NCI-H1417 treated with DMSO at 0.1 percent for 48 hours (cell line): ENCODE measurements at regions not wholly inside any gene's neighbourhood (a gene's known extent, or its start where the extent isn't known, plus 50 kb on each side); places are given as distances from the start of the nearest gene placed in this dataset.

Experiments
- DNase-seq: peaks from one replicate; lab custom pipeline; 2025; lab: John Stamatoyannopoulos, UW

- no peak for DNase-seq
Observed at GRCh38 chr6:126419901-126420300, 80.0 kb downstream of the CENPW start.

GRCh38 chr6:126422912-126423311 lies 83.0 kb downstream of the CENPW start:
- DNase-seq, result no peak

- DNase-seq, result no peak
Observed at GRCh38 chr6:126427713-126428112, 87.8 kb downstream of the CENPW start.

DNA sequence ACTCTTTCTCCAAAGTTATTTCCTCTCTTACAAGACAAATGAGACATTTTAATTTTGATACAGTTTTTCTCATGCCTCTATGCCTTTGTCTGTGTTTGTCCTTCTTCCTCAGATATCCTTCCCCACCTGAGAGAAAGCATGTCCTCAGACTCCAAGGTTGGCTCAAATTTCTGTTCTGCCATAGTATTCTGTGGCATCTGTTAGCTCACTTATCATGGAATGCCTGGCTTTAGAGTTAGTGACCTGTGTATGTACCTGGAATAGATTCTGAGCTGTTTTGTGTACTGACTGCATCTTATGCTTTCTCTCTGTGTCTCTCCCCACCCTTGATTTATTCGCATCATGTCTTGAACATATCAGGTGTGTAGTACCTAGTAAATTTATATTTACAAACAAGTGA lies 90.0 kb downstream of the CENPW start:
- DNase-seq, result no peak

DNA sequence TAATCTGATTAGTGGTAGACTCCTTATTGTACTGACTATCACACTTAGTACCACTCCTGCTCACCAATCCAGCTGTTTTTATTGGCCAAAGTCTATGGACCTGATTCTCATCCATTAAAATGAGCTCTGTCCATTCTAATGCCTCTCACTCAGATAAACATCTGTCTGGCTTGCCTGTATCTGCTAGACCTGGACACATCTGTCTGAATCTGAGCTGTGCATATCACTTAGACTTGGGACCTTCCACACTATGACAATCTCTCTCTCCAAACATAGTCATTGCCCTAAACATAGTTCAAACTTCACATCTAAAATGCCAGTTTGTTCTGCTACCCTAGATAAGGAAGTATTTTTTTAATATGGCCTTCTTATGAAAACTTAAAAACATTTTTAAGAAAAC lies 92.6 kb downstream of the CENPW start:
- DNase-seq, result no peak

- DNase-seq, result no peak
Observed at GRCh38 chr6:126433927-126434326, 94.0 kb downstream of the CENPW start.

DNA sequence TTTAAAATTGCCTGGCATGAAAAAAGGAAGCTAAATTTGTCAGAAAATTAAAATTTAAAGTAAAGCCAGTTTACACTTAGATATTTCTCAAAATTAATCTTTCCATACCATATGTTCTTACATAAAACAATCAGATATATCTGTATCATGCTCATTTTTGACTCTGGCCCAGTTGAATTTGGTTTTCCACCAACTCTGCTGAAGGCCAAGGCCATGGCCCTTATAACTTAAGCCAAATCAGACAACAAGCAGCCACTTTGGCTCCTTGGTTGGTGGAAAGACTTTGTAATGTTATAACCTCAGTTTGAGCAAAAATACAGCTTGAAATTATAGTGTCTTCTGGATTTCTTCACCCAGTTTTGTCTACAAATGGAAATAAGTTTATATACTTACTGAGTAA lies 97.3 kb downstream of the CENPW start:
- DNase-seq, result no peak

DNA sequence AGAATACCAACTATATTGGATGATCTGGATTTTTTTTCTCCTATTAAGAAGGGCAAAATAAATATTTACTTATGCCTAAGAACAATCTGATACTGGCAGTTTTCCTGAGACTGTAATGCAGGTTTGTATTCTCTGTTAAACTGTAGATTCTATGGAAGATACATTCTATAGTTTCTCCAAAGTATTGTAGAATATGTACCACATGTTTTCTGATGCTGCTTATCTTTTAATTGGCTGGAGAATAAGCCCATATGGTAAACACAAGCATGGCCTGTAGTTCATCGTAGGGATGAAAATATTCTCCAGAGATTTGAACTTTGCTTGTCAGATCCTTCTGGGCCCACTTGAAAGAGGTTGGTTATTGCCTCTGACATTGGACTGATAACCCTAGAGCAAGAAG lies 99.1 kb downstream of the CENPW start:
- no peak for DNase-seq

GRCh38 chr6:126440923-126441322 lies 101.0 kb downstream of the CENPW start:
- DNase-seq, result no peak

GRCh38 chr6:126444659-126445273 lies 104.9 kb downstream of the CENPW start:
- no peak for DNase-seq

DNA sequence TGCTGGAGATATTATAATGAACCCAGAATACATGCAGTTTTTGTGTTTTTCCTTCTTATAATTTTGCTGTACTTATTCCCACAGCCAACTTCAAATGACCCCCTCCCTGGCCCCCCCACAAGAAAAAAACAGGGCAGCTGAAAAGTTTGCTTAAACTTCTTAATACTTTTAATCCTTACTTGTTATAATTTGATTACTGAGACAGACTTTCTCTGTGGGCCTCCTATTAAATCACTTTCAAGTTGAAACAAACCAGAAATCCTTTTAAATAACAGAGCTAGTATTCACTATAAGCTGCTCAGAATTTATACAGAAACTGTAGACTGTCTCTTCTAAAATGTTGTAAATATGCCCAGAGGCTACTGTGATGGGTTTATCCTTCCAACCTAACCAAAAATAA lies 106.3 kb downstream of the CENPW start:
- DNase-seq, result no peak

DNA sequence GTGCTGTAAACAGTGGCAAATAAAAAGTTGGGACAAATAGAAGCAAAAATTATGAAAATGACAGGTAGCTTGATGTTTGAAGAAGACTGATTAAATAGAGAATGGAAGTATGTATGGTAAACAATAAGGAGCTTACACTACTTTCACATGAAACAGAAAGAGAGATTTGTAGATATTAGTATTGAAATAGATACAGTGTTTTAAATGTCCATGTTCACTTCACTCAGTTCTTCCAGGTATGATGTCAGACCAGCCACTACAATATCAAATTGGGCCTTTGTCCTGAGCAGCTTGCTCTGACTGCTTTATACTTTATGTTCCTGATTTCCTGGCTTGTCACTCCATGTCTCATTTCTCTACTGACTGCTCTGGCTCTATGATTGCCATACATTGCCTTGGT lies 107.5 kb downstream of the CENPW start:
- DNase-seq, result no peak

DNA sequence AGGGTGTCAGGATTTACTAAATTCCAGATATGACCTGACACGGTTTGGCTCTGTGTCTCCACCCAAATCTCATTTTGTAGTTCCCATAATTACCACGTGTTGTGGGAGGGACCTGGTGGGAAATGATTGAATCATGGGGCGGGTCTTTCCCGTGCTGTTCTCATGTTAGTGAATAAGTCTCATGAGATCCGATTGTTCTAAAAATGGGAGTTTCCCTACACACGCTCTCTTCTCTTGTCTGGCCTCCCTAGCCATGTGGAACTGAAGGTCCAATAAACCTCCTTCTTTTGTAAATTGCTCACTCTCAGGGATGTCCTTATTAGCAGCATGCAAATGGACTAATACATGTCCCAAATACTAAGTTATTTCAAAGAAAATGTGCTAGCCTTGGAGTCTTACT lies 121.1 kb downstream of the CENPW start:
- DNase-seq, result no peak

DNA sequence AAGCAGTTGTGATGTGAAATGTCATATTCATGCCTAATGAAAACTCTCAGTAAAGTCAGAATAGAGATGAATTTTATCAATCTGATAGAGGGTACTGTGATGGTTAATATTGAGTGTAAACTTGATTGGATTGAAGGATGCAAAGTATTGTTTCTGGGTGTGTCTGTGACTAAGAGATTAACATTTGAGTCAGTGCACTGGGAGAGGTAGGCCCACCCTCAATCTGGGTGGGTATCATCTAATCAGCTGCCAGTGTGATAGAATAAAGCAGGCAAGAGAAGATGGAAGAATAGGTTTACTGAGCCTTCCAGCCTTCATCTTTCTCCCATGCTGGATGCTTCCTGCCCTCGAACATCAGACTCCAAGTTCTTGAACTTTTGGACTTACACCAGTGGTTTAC lies 124.3 kb downstream of the CENPW start:
- DNase-seq, result no peak

DNA sequence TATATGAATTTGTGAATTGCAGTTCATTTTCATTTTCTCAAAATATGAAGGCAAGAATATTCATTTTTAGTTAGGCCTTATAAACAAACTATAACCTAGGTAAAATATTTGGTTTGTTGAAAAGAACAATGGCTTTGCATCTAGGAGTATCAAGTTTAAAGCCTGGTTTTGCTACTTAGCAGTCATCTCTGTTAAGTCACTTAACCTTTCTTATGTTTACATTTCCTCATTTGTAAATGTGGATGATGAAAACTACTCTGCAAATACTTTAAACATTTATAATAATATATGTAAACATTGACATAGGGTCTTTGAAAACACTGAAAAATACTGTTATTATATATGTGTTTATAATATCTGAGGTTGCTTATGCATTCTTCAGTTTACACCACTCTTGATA lies 135.5 kb downstream of the CENPW start:
- no peak for DNase-seq

GRCh38 chr6:126477678-126478077 lies 137.8 kb downstream of the CENPW start:
- no peak for DNase-seq

- DNase-seq, result no peak
Observed at GRCh38 chr6:126480268-126480667, 140.4 kb downstream of the CENPW start.

- DNase-seq, result no peak
Observed at GRCh38 chr6:126481319-126481718, 141.4 kb downstream of the CENPW start.

DNA sequence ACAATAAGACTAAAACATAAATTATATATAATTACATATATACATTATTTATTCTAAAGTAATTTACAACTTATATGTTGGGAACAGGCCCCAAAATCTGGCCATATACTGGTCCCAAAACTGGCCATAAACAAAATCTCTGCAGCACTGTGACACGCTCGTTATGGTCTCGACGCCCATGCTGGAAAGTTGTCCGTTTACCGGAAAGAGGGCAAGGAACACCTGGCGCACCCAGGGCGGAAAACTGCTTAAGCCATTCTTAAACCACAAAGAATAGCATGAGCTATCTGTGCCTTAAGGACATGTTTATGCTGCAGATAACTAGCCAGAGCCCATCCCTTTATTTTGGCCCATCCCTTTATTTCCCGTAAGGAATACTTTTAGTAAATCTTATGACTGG lies 164.9 kb downstream of the CENPW start:
- no peak for DNase-seq

GRCh38 chr6:126513198-126513597 lies 173.3 kb downstream of the CENPW start:
- DNase-seq, result no peak

DNA sequence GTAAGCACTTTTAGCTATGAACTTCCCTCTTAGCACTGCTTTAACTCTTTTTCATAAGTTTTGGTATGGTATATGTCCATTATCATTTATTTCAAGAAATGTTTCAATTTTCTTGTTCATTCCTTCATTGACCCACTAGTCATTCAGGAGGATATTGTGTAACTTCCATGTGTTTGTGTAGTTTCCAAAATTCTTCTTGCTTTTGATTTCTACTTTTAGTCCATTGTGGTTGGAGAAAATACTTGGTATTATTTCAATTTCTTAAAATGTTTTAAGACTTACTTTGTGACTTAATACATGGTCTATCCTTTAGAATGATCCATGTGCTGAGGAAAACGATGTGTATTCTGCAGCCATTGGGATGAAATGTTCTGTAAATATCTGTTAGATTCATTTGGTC lies 176.5 kb downstream of the CENPW start:
- no peak for DNase-seq

DNA sequence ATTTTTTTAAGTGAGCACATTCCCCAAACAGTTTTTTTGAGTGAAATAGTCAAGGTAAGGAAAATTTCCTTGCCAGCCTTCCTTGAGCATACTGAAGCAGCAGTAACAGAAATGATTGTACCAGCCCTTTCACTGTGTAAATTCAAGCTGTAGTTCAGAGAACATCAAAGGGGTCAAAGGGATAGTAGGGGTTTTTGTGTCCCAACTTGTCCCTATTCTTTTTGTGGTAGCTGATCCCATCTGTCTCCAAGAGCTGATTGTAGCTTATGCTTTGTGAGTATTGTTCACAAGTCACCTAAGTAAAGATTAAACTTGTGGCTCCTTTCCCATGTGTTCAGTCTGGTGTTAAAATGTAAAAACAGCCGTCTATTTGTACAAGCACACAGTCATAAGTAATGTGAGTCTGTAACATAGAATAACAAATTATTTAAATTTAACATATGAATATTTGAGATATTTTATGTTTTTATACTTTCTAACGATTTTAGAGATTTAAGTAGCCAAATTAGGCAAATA lies 185.0 kb downstream of the CENPW start:
- DNase-seq, result no peak

DNA sequence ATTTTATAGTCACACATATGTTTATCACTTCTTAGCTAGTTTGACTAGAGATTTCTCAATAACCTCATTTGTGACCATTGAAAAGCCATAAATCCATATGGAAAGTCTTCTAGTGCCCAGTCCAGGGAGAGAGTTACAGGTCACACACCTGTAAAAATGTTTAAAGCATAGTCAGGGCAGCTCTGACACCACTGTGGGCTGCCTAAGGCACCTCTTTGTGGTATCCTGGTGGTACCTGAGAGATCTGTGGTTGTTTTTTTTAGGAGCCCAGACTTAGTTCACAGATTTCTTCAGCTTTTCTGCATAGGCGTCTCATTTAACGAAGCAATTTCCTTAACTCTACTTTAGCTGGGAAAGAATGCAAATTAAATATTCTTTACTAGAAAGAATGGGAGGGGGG lies 186.6 kb downstream of the CENPW start:
- DNase-seq, result no peak

GRCh38 chr6:126526996-126527606 lies 187.2 kb downstream of the CENPW start:
- no peak for DNase-seq
